A549 (cell line): ENCODE measurements at regions not wholly inside any gene's neighbourhood (a gene's known extent, or its start where the extent isn't known, plus 50 kb on each side); places are given as distances from the start of the nearest gene placed in this dataset.

Source experiments
- EP300 ChIP-seq, 2 experiments: fragments of >200 bp; sonication (Bioruptor Twin); formaldehyde crosslinking; IDR thresholded peaks; 2 replicates in 1 of 2; 3 replicates in 1 of 2; pipeline ENCODE4 v1.6.1; 2016 to 2017
- ESRRA ChIP-seq: fragments of 150-350 bp; IDR thresholded peaks from 2 replicates; pipeline ENCODE4 v1.6.1; 2014; ENCODE audit warnings: mild to moderate bottlenecking, low read length, borderline replicate concordance
- POLR2A ChIP-seq: IDR thresholded peaks from 2 replicates; pipeline ENCODE4 v1.6.1; 2012; ENCODE audit warnings: mild to moderate bottlenecking, low read length
- RAD21 ChIP-seq, 2 experiments: fragments of >200 bp in 1 of 2; sonication (Bioruptor Twin) in 1 of 2; formaldehyde crosslinking in 1 of 2; IDR thresholded peaks in 1 of 2; conservative IDR thresholded peaks in 1 of 2; 2 replicates in 1 of 2; 3 replicates in 1 of 2; pipeline ENCODE4 v1.6.1; 2012 to 2018; ENCODE audit warnings: inconsistent platforms in 1 of 2
- SMC3 ChIP-seq: fragments of >200 bp; sonication (Bioruptor Twin); formaldehyde crosslinking; IDR thresholded peaks from 3 replicates; pipeline ENCODE4 v1.6.1; 2018; ENCODE audit warnings: inconsistent platforms
- TF ChIP-seq, protein P1 (sequence below): fragments of >200 bp; sonication (Bioruptor Twin); formaldehyde crosslinking; IDR thresholded peaks from 3 replicates; pipeline ENCODE4 v1.5.1; 2016

DNA sequence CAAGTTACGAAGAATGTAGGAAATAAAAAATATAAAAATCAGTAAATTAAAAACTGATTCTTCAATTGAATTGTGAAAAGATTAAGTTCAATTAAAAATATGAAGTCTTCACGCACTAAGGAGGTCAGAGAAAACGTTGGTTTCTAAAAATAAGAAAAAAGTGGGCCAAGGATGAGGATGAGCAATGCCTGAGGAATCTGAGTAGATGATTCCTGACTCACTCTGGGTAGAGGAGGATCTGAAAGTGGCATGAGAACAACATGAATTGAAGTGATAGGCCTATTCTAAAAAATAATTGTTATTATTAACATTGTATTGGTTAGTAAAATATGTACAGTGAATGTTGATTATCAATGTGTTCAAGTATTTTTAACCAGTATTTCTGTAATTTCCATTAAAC, 444.2 kb downstream of the GRIA2 start:
- TF ChIP-seq, protein P1, sequence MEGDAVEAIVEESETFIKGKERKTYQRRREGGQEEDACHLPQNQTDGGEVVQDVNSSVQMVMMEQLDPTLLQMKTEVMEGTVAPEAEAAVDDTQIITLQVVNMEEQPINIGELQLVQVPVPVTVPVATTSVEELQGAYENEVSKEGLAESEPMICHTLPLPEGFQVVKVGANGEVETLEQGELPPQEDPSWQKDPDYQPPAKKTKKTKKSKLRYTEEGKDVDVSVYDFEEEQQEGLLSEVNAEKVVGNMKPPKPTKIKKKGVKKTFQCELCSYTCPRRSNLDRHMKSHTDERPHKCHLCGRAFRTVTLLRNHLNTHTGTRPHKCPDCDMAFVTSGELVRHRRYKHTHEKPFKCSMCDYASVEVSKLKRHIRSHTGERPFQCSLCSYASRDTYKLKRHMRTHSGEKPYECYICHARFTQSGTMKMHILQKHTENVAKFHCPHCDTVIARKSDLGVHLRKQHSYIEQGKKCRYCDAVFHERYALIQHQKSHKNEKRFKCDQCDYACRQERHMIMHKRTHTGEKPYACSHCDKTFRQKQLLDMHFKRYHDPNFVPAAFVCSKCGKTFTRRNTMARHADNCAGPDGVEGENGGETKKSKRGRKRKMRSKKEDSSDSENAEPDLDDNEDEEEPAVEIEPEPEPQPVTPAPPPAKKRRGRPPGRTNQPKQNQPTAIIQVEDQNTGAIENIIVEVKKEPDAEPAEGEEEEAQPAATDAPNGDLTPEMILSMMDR, result no peak
- TF ChIP-seq POLR2A (no peak), RAD21 (conservative IDR thresholded peaks at IDR 0.05 in 1 of 2, IDR thresholded peaks at IDR 0.05 in 1 of 2) (no peak), ESRRA (no peak), SMC3 (no peak), EP300 (IDR thresholded peaks at IDR 0.05) (no peak)
